ENCODE measurements at regions not wholly inside any gene's neighbourhood (a gene's known extent, or its start where the extent isn't known, plus 50 kb on each side); places are given as distances from the start of the nearest gene placed in this dataset.

- no peak for TF ChIP-seq SNAI2 (CRISPR knock-in tag; IDR thresholded peaks at IDR 0.05)
These were observed 1605.7 kb upstream of the CDH6 start (continued) for GRCh38 chr5:29587832-29588231.

GRCh38 chr5:29568028-29568427, 1625.5 kb upstream of the CDH6 start:
- ATAC-seq: no peak
- TF ChIP-seq ZNF565 (CRISPR knock-in tag; conservative IDR thresholded peaks at IDR 0.05; ENCODE audit: low read depth) (no peak), TCF4 (CRISPR knock-in tag; IDR thresholded peaks at IDR 0.05; ENCODE audit: borderline replicate concordance) (no peak), SNAI2 (CRISPR knock-in tag; IDR thresholded peaks at IDR 0.05) (no peak), BACH2 (CRISPR knock-in tag; IDR thresholded peaks at IDR 0.05; ENCODE audit: borderline replicate concordance) (no peak), ZFP3 (CRISPR knock-in tag; IDR thresholded peaks at IDR 0.05) (no peak), ZNF8 (CRISPR knock-in tag; IDR thresholded peaks at IDR 0.05) (no peak), PPARA (CRISPR knock-in tag; IDR thresholded peaks at IDR 0.05; ENCODE audit: borderline replicate concordance) (no peak), ISL1 (CRISPR knock-in tag; IDR thresholded peaks at IDR 0.05) (no peak), TSHZ2 (CRISPR knock-in tag; IDR thresholded peaks at IDR 0.05) (no peak), PATZ1 (CRISPR knock-in tag; IDR thresholded peaks at IDR 0.05; ENCODE audit: borderline replicate concordance) (no peak), CSDC2 (CRISPR knock-in tag; IDR thresholded peaks at IDR 0.05) (no peak)

GRCh38 chr5:29561564-29561963, 1631.9 kb upstream of the CDH6 start:
- no peak for ATAC-seq
- TF ChIP-seq PPARA (CRISPR knock-in tag; IDR thresholded peaks at IDR 0.05; ENCODE audit: borderline replicate concordance): no peak
- no peak for TF ChIP-seq TSHZ2 (CRISPR knock-in tag; IDR thresholded peaks at IDR 0.05)
- TF ChIP-seq ESRRG (CRISPR knock-in tag; IDR thresholded peaks at IDR 0.05): no peak
- no peak for TF ChIP-seq CREB5 (CRISPR knock-in tag; IDR thresholded peaks at IDR 0.05; ENCODE audit: low read depth)
- TF ChIP-seq ZNF8 (CRISPR knock-in tag; IDR thresholded peaks at IDR 0.05): no peak
- no peak for TF ChIP-seq POU6F1 (CRISPR knock-in tag; IDR thresholded peaks at IDR 0.05; ENCODE audit: borderline replicate concordance, low read depth)
- TF ChIP-seq PATZ1 (CRISPR knock-in tag; IDR thresholded peaks at IDR 0.05; ENCODE audit: borderline replicate concordance): no peak
- TF ChIP-seq ARNTL (CRISPR knock-in tag; IDR thresholded peaks at IDR 0.05; ENCODE audit: borderline replicate concordance, low read depth): no peak
- no peak for TF ChIP-seq TCF4 (CRISPR knock-in tag; IDR thresholded peaks at IDR 0.05; ENCODE audit: borderline replicate concordance)

Measured in SK-N-SH treated with all-trans-retinoic acid at 6 μM for 48 hours (cell line).